NCI-H748 (cell line): ENCODE measurements at regions not wholly inside any gene's neighbourhood (a gene's known extent, or its start where the extent isn't known, plus 50 kb on each side); places are given as distances from the start of the nearest gene placed in this dataset.
"Not testable (repeated sequence)": the region's sequence is repeated elsewhere in the genome, so short reads cannot be mapped to it uniquely, and the experiment has no call there.

Experiments used
- DNase-seq: peaks from one replicate; lab custom pipeline; 2025; ENCODE audit not compliant: unreplicated experiment; lab: John Stamatoyannopoulos, UW

- DNase-seq = no peak
Observed at GRCh38 chr1:228668553-228669241, 66.6 kb upstream of the RHOU start.

GRCh38 chr1:228669242-228669585 lies 66.1 kb upstream of the RHOU start:
- no peak for DNase-seq

- DNase-seq = not testable (repeated sequence)
Observed at GRCh38 chr1:228681076-228681565, 54.2 kb upstream of the RHOU start.

GRCh38 chr1:228683428-228683827 lies 51.9 kb upstream of the RHOU start:
- DNase-seq = no peak

- no peak for DNase-seq
Observed at GRCh38 chr1:228684607-228685006, 50.7 kb upstream of the RHOU start.

GRCh38 chr1:228685081-228685660 lies 50.1 kb upstream of the RHOU start:
- DNase-seq = no peak
